Keratinocyte (primary cell): ENCODE measurements at regions not wholly inside any gene's neighbourhood (a gene's known extent, or its start where the extent isn't known, plus 50 kb on each side); places are given as distances from the start of the nearest gene placed in this dataset.

Experiments
- DNase-seq: peaks from one replicate; pipeline ENCODE4 v3.0.0-alpha.2; 2011; ENCODE audit warnings: low read depth, missing footprints, low spot score
- FAIRE-seq: peaks from 2 replicates; lab custom pipeline; 2011; peaks lifted over from hg19 to GRCh38; lab: Jason Lieb, UNC
- H2AFZ ChIP-seq: 2 replicates; pipeline ENCODE4 v1.6.0; 2012; ENCODE audit warnings: low read length, control low read depth, inconsistent platforms; ENCODE audit not compliant: control insufficient read depth
- H3K27ac ChIP-seq: 2 replicates; pipeline ENCODE4 v1.5.1; 2011; ENCODE audit warnings: low read length; ENCODE audit not compliant: control insufficient read depth, insufficient read depth
- H3K27me3 ChIP-seq: 3 replicates; pipeline ENCODE4 v1.6.0; 2011; ENCODE audit warnings: low read length; ENCODE audit not compliant: control insufficient read depth, insufficient read depth; ENCODE audit errors: extremely low read depth
- H3K36me3 ChIP-seq, 2 experiments: 2 replicates in 1 of 2; 3 replicates in 1 of 2; pipeline ENCODE4 v1.5.1; 2011; ENCODE audit warnings: low read length in 2 of 2, mild to moderate bottlenecking in 1 of 2; ENCODE audit not compliant: control insufficient read depth in 2 of 2, insufficient read depth in 2 of 2; ENCODE audit errors: extremely low read depth in 1 of 2
- H3K4me1 ChIP-seq: 3 replicates; pipeline ENCODE4 v1.5.1; 2011; ENCODE audit warnings: low read length; ENCODE audit not compliant: control insufficient read depth, insufficient read depth; ENCODE audit errors: extremely low read depth
- H3K4me2 ChIP-seq: 3 replicates; pipeline ENCODE4 v1.6.0; 2011; ENCODE audit warnings: low read depth, low read length; ENCODE audit not compliant: control insufficient read depth, insufficient read depth; ENCODE audit errors: extremely low read depth
- H3K4me3 ChIP-seq, 3 experiments: fragments of 200-600 bp in 1 of 3; sonication (generic) in 1 of 3; 2 replicates in 2 of 3; 3 replicates in 1 of 3; pipeline ENCODE4 v1.5.1; 2011 to 2016; ENCODE audit warnings: low read length in 3 of 3, mild to moderate bottlenecking in 3 of 3, control low read depth in 2 of 3, inconsistent platforms in 1 of 3, low read depth in 1 of 3, mixed read lengths in 1 of 3, mixed run types in 1 of 3, moderate library complexity in 1 of 3; ENCODE audit not compliant: control insufficient read depth in 2 of 3, insufficient read depth in 2 of 3; ENCODE audit errors: extremely low read depth in 1 of 3
- H3K79me2 ChIP-seq: 2 replicates; pipeline ENCODE4 v1.6.0; 2012; ENCODE audit warnings: low read length; ENCODE audit not compliant: control insufficient read depth, insufficient read depth
- H3K9ac ChIP-seq: 3 replicates; pipeline ENCODE4 v1.6.0; 2011; ENCODE audit warnings: low read length; ENCODE audit not compliant: control insufficient read depth, insufficient read depth; ENCODE audit errors: extremely low read depth
- H3K9me1 ChIP-seq: 3 replicates; pipeline ENCODE4 v1.6.0; 2011; ENCODE audit warnings: low read length; ENCODE audit not compliant: control insufficient read depth, insufficient read depth; ENCODE audit errors: extremely low read depth
- H3K9me3 ChIP-seq: 2 replicates; pipeline ENCODE4 v1.5.1; 2012; ENCODE audit warnings: low read depth, low read length; ENCODE audit not compliant: control insufficient read depth
- H4K20me1 ChIP-seq: 3 replicates; pipeline ENCODE4 v1.6.0; 2011; ENCODE audit warnings: low read length; ENCODE audit not compliant: control insufficient read depth, insufficient read depth; ENCODE audit errors: extremely low read depth
- EZH2 ChIP-seq: IDR thresholded peaks from one replicate; pipeline ENCODE4 v1.6.1; 2012; ENCODE audit warnings: inconsistent platforms, mild to moderate bottlenecking, low read length, moderate library complexity
- dilution Hi-C: fragments of 300-500 bp; cut with MboI; formaldehyde crosslinking; loops from one replicate; pipeline ENCODE4 v1.7.0; 2020; ENCODE audit warnings: low sequenced_read_pairs; ENCODE audit not compliant: extremely low pct_ligation_motif_present
- TF ChIP-seq, protein P1 (sequence below), 3 experiments: IDR thresholded peaks in 1 of 3; conservative IDR thresholded peaks in 1 of 3; optimal IDR thresholded peaks in 1 of 3; 2 replicates in 2 of 3; 3 replicates in 1 of 3; pipeline versions ENCODE3 to v1.5.1; 2011; ENCODE audit warnings: low read length in 3 of 3, mild to moderate bottlenecking in 3 of 3, moderate library complexity in 2 of 3, control low read depth in 1 of 3, inconsistent platforms in 1 of 3; ENCODE audit not compliant: insufficient read depth in 2 of 3; ENCODE audit errors: extremely low read depth in 1 of 3

DNA sequence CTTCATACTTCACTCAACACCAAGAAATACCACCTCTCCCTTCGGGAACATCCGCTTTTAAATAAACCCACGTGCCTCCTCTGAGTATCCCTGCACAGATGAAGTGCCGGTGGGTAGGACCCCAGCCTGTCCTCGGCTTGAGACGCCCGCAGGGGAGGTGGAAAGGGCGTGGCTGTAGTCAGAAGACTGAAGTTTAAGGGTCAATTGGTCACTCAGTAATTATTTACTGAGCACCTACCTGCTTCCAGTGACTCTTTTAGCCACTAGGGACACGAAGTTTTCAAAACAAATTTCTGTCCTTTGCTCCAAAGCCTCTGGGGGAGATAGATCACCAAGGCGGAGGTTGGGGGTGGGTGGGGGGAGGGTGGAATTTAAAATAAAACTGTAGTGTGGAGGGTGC, 309.4 kb downstream of the VRK1 start:
- no peaks in the 10 kb centered on the region for H3K27me3 ChIP-seq
- no peaks in the 10 kb centered on the region for H3K79me2 ChIP-seq
- dilution Hi-C loops: no loop called here
- no peaks in the 10 kb centered on the region for H3K36me3 ChIP-seq
- no peak overlapping the region for H3K27ac ChIP-seq
- H2AFZ ChIP-seq: no peak overlapping the region
- TF ChIP-seq, protein P1, sequence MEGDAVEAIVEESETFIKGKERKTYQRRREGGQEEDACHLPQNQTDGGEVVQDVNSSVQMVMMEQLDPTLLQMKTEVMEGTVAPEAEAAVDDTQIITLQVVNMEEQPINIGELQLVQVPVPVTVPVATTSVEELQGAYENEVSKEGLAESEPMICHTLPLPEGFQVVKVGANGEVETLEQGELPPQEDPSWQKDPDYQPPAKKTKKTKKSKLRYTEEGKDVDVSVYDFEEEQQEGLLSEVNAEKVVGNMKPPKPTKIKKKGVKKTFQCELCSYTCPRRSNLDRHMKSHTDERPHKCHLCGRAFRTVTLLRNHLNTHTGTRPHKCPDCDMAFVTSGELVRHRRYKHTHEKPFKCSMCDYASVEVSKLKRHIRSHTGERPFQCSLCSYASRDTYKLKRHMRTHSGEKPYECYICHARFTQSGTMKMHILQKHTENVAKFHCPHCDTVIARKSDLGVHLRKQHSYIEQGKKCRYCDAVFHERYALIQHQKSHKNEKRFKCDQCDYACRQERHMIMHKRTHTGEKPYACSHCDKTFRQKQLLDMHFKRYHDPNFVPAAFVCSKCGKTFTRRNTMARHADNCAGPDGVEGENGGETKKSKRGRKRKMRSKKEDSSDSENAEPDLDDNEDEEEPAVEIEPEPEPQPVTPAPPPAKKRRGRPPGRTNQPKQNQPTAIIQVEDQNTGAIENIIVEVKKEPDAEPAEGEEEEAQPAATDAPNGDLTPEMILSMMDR (optimal IDR thresholded peaks at IDR 0.05 in 1 of 3, IDR thresholded peaks at IDR 0.05 in 1 of 3, conservative IDR thresholded peaks at IDR 0.05 in 1 of 3; ENCODE audit: extremely low read depth in 1 of 3, insufficient read depth in 2 of 3, low read length in 3 of 3): no peak
- no peak for TF ChIP-seq EZH2
- no peak overlapping the region for H3K4me2 ChIP-seq
- no peak overlapping the region for H3K9ac ChIP-seq
- peaks cover 3% of the 10 kb centered on the region for H3K9me3 ChIP-seq
- H3K9me1 ChIP-seq: no peaks in the 10 kb centered on the region
- no peaks in the 10 kb centered on the region for H4K20me1 ChIP-seq
- H3K4me1 ChIP-seq: no peaks in the 10 kb centered on the region
- no peak for DNase-seq
- FAIRE-seq: no peak
- no peak overlapping the region for H3K4me3 ChIP-seq

DNA sequence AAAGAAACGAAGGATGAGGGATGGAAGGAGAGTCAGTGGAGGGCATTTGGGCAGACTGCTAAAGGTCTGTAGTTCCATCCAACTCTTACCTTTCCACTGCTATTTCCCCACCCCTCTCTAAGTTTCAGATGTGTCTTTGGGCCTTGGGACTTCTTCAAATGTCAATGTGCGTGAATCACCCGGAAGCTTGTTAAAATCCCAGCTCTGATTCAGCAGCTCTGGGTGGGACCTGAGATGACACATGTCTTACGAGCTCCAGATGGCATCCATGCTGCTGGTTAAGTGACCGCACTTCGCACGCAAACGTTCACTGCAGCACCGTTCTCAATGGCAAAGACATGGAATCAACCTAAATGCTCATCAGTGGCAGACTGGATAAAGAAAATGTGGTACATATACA, 309.9 kb downstream of the VRK1 start:
- H3K27ac ChIP-seq: no peak overlapping the region
- FAIRE-seq (no peak), DNase-seq (no peak)
- no peaks in the 10 kb centered on the region for H3K4me1 ChIP-seq
- TF ChIP-seq, protein P1 (optimal IDR thresholded peaks at IDR 0.05 in 1 of 3, IDR thresholded peaks at IDR 0.05 in 1 of 3, conservative IDR thresholded peaks at IDR 0.05 in 1 of 3; ENCODE audit: extremely low read depth in 1 of 3, insufficient read depth in 2 of 3, low read length in 3 of 3): no peak
- TF ChIP-seq EZH2: no peak
- no peak overlapping the region for H2AFZ ChIP-seq
- H3K27me3 ChIP-seq: no peaks in the 10 kb centered on the region
- dilution Hi-C loops: no loop called here
- no peak overlapping the region for H3K9ac ChIP-seq
- no peaks in the 10 kb centered on the region for H3K9me1 ChIP-seq
- H3K79me2 ChIP-seq: no peaks in the 10 kb centered on the region
- H3K36me3 ChIP-seq: no peaks in the 10 kb centered on the region
- no peak overlapping the region for H3K4me3 ChIP-seq
- H4K20me1 ChIP-seq: no peaks in the 10 kb centered on the region
- H3K4me2 ChIP-seq: no peak overlapping the region
- H3K9me3 ChIP-seq: peaks cover 3% of the 10 kb centered on the region
